Memory B cell (primary cell): ENCODE measurements at regions not wholly inside any gene's neighbourhood (a gene's known extent, or its start where the extent isn't known, plus 50 kb on each side); places are given as distances from the start of the nearest gene placed in this dataset.

Experiments
- ATAC-seq: fragments of 150-1000 bp; cut with Tn5 transposase; 2 replicates; pipeline ENCODE4 v1.10.0; 2021; ENCODE audit warnings: low read depth, mild to moderate bottlenecking, moderate library complexity
- DNase-seq, 2 donors: peaks; one replicate each; pipeline ENCODE4 v3.0.0; 2022; ENCODE audit warnings: low spot score in 2 of 2
- H3K27ac Mint-ChIP-seq: one replicate; pipeline ENCODE4 v1.8.0; 2022; ENCODE audit warnings: mild to moderate bottlenecking, moderate library complexity, mixed read lengths
- H3K27me3 Mint-ChIP-seq: one replicate; pipeline ENCODE4 v1.8.0; 2022; ENCODE audit warnings: mixed read lengths
- H3K36me3 Mint-ChIP-seq: one replicate; pipeline ENCODE4 v1.8.0; 2022; ENCODE audit warnings: mild to moderate bottlenecking, mixed read lengths
- H3K4me1 Mint-ChIP-seq: one replicate; pipeline ENCODE4 v1.8.0; 2022; ENCODE audit warnings: mixed read lengths
- H3K4me3 Mint-ChIP-seq: one replicate; pipeline ENCODE4 v1.8.0; 2022; ENCODE audit warnings: mild to moderate bottlenecking, moderate library complexity, mixed read lengths
- H3K9me3 Mint-ChIP-seq: one replicate; pipeline ENCODE4 v1.8.0; 2022; ENCODE audit warnings: mixed read lengths

DNA sequence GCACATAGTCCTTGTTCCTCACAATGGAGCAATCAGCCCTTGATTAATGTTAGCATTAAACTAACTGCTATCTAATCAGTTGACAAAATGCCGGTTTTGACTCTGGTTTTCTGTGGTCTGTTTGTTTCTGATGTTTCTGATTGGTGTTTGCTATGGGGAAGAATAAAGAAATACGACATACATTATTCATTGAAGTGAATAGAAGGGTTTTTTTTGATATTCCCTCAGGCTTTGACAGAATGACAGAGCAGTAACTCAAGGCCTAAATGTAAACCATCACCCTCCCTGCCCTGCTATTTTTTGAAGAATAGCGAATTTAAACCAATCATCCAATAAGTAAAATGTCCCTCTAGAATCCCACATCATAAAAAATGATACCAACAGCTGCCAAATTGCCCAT, 65.5 kb upstream of the HS3ST1 start:
- peaks cover 9% of the 10 kb centered on the region for H3K4me1 Mint-ChIP-seq
- H3K9me3 Mint-ChIP-seq = peaks cover 10% of the 10 kb centered on the region
- no peak overlapping the region for H3K27ac Mint-ChIP-seq
- ATAC-seq (no peak), DNase-seq (no peak)
- peaks cover 4% of the 10 kb centered on the region for H3K27me3 Mint-ChIP-seq
- peaks cover 4% of the 10 kb centered on the region for H3K36me3 Mint-ChIP-seq
- no peak overlapping the region for H3K4me3 Mint-ChIP-seq

DNA sequence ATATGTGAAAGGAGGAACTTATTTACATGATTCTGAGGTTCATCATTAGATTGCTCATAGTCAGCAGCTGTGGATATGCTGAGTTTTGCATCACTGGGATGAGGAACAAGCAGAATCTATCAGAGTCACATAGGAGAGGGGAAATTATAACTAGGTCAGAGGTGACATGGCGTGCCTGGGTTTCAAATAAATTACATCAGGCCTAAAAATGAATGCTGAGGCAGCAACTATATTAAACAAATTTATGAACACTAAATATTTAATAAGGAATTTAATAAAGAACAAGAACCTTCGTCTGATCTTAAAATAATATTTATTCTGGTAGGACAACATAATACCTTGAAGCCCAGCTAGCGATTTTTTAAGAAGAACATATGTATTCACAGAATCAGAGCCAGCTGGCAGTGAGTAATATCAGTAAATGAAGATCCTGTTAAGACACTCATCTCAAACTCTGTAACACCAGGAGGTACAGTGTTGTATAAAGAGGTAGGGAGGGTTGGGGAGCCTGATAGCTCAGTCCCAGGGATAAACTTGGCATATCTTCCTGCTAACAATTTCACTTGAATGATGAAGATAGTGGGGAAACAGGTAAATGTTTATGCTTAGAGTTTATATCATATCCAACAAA, 60.9 kb upstream of the HS3ST1 start:
- no peak overlapping the region for H3K4me3 Mint-ChIP-seq
- H3K9me3 Mint-ChIP-seq = peaks cover 4% of the 10 kb centered on the region
- H3K4me1 Mint-ChIP-seq = peaks cover 16% of the 10 kb centered on the region
- no peak for DNase-seq
- no peak overlapping the region for H3K27ac Mint-ChIP-seq
- no peaks in the 10 kb centered on the region for H3K27me3 Mint-ChIP-seq
- H3K36me3 Mint-ChIP-seq = peaks cover 3% of the 10 kb centered on the region
- ATAC-seq = peak; percentile 41

DNA sequence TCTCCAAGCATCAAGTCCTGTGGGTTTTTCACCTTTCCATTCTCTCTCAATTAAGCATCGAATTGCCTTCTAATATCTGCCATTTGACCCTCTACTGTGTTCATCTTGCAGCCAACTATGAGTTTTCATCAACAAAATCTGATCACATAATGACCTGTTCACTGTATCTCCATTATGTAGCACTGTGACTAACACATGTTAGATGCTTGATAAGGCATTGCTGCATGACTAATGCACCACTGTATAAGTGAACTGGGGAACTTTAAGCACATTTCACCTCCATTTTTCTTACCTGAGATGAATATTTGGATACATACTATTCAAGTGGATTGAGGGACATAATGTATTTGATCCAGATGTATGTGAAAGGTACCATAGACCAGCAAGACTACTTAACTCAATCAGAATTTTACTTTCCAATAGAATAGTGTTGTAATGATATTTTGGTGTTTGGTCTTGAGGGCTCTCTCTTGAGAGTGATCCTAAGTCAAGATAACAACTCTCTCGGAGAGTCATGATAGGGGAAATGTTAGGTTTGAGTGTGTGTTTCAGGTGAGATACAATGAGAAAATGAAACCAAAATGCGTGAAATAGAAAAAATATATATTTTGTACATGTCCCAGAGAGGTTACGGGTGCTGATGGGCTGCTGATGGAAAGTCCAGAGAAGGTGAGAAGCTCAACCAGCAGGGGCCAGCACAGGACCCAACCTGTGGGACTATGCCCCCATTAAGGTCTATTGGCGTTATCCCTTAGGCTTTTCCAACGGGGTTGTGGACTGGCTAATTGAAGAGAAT, 60.2 kb upstream of the HS3ST1 start:
- DNase-seq (no peak), ATAC-seq (no peak)
- Mint-ChIP-seq H3K36me3 (peaks cover 3% of the 10 kb centered on the region), H3K9me3 (peaks cover 4% of the 10 kb centered on the region), H3K4me3 (no peak overlapping the region), H3K27me3 (no peaks in the 10 kb centered on the region), H3K27ac (no peak overlapping the region), H3K4me1 (peaks cover 16% of the 10 kb centered on the region)

DNA sequence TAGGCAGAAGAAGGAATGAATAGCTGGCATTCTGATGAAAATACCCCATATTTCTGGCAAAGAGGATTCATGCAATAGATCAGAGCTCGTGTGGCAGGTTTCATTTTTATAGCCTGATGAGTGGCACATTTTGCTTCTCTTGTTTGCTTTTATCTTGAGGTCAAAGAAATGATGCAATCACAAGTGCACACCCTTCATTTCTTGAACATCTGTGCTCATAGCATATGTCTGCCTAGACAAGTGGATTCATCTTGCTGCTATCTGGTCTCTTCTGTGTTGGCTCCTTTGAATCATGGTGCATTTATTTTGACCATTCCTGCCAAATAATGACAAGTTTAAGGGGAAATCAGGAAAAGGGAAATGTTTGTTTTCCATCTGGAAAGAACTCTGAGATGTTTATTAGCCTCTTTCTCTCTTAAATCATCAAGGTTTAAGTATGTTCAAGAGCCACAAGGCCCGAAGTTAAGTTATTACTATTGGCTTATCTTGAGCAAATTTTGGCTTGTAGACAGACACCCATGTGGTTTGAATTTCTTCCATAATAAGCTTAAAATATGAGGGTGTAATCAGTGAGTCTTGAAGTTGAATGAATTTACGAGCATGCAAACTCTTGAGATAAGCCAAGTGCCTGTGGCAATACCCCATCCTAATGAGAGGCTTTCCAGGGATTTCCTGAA, 59.3 kb upstream of the HS3ST1 start:
- peaks cover 4% of the 10 kb centered on the region for H3K9me3 Mint-ChIP-seq
- DNase-seq (no peak), ATAC-seq (no peak)
- no peaks in the 10 kb centered on the region for H3K27me3 Mint-ChIP-seq
- peaks cover 3% of the 10 kb centered on the region for H3K36me3 Mint-ChIP-seq
- no peak overlapping the region for H3K27ac Mint-ChIP-seq
- peaks cover 16% of the 10 kb centered on the region for H3K4me1 Mint-ChIP-seq
- no peak overlapping the region for H3K4me3 Mint-ChIP-seq

DNA sequence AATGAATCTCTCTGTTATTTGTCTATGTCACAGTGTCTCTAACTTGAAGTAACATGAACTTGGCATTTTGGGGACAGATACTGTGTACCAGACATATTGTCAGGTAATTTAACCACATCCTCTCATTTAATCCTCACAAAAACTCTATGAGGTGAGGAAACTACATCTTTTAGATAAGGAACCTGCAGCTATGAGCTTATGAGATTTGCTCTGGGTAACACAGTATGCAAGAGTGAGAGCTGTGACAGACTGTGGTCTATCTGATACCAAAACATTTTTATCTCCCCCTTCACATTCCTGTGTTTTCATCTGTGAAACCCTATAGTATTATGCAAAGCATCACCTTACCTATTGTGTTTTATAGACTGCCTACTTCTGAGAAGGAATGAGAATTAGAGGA, 58.4 kb upstream of the HS3ST1 start:
- Mint-ChIP-seq H3K4me1 (peaks cover 16% of the 10 kb centered on the region), H3K36me3 (peaks cover 3% of the 10 kb centered on the region), H3K27me3 (no peaks in the 10 kb centered on the region), H3K9me3 (no peaks in the 10 kb centered on the region), H3K4me3 (no peak overlapping the region), H3K27ac (no peak overlapping the region)
- no peak for ATAC-seq
- no peak for DNase-seq

DNA sequence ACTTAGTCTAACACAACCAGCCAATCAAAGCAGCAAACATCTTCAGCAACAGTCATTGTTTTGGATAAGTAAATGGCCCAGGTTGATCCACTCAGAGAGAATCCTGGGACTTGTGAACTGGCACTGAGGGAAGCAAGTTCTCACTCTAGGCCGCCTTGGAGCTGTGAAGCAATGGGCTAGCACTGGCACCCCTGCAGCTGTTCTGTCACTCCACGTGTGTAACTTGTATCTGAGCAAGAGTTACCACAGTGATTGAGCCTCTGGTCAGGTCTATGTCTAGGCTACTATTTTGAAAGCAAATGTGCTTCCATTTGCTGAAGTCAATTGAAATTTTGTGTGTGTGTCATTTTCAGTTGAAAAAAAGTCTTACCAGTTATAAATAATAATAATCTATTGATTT, 57.2 kb upstream of the HS3ST1 start:
- ATAC-seq (no peak), DNase-seq (no peak)
- no peaks in the 10 kb centered on the region for H3K27me3 Mint-ChIP-seq
- H3K9me3 Mint-ChIP-seq = no peaks in the 10 kb centered on the region
- H3K36me3 Mint-ChIP-seq = peaks cover 1% of the 10 kb centered on the region
- no peak overlapping the region for H3K4me3 Mint-ChIP-seq
- H3K27ac Mint-ChIP-seq = no peak overlapping the region
- H3K4me1 Mint-ChIP-seq = peaks cover 15% of the 10 kb centered on the region

DNA sequence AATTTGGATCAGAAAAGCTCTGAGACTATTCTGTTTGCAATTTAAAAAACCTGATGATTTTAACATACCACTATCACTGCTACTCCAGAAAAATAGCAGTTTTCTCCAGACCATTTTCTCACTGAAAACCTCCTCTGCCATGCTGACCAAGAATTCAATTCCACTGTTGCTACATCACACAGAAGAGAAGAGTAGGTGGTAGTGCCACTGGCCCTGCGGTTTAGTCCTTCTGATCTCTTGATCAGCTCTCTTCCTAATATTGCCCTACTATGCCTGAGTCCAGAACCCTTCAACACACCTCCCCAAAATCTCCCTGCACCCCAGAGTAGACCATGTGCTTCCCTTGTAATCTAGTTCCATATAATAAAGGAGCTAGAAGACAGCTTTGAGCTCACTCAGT, 55.8 kb upstream of the HS3ST1 start:
- ATAC-seq (no peak), DNase-seq (no peak)
- Mint-ChIP-seq H3K27me3 (no peaks in the 10 kb centered on the region), H3K27ac (no peak overlapping the region), H3K36me3 (peaks cover 1% of the 10 kb centered on the region), H3K4me1 (peaks cover 9% of the 10 kb centered on the region), H3K9me3 (no peaks in the 10 kb centered on the region), H3K4me3 (no peak overlapping the region)

DNA sequence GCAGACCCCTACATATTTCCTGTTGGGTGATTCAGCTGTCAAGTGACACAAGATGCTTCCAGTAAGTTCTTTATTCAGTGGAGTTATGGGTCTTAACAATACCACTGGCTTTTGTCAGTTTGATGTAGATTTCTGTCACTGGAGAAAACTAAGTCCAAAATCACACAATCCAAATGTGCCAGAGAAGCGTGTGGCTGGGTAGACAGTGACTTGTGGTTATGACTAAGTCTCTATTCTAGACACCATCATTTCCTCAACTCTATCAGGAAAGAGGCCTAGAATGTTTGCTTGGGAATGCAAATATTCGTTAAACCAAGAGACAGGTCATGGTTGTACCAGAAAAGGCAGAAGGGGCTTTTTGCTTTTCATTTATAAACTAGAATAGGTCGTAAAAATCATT, 54.4 kb upstream of the HS3ST1 start:
- peaks cover 2% of the 10 kb centered on the region for H3K9me3 Mint-ChIP-seq
- no peaks in the 10 kb centered on the region for H3K27me3 Mint-ChIP-seq
- peaks cover 1% of the 10 kb centered on the region for H3K36me3 Mint-ChIP-seq
- ATAC-seq = no peak
- no peak overlapping the region for H3K4me3 Mint-ChIP-seq
- H3K27ac Mint-ChIP-seq = no peak overlapping the region
- DNase-seq = no peak
- H3K4me1 Mint-ChIP-seq = peaks cover 3% of the 10 kb centered on the region

DNA sequence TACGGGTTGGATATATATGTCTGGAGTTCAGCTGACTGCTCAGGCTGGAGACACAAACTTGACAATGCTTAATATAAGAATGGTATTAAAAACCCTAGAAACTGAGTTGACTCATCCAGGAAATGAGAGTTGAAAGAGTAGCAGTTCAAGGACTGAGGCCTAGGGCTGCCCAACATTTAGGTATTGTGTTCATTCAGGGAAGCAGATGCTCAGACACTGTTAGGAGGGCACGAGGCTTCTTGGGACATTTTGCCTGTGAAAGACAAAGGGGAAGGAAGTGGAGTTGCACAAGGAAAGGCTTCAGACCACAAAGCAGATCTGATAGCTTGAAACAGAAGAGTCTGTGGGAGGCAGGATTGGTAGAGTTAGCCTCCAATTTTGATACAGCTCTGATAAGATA, 52.0 kb upstream of the HS3ST1 start:
- H3K27ac Mint-ChIP-seq = no peak overlapping the region
- H3K27me3 Mint-ChIP-seq = no peaks in the 10 kb centered on the region
- no peak for DNase-seq
- peaks cover 3% of the 10 kb centered on the region for H3K9me3 Mint-ChIP-seq
- no peak overlapping the region for H3K4me3 Mint-ChIP-seq
- H3K36me3 Mint-ChIP-seq = peaks cover 1% of the 10 kb centered on the region
- no peak for ATAC-seq
- no peaks in the 10 kb centered on the region for H3K4me1 Mint-ChIP-seq
